Activated naive CD4-positive, alpha-beta T cell (primary cell): ENCODE measurements at regions not wholly inside any gene's neighbourhood (a gene's known extent, or its start where the extent isn't known, plus 50 kb on each side); places are given as distances from the start of the nearest gene placed in this dataset.
"Not testable (repeated sequence)": the region's sequence is repeated elsewhere in the genome, so short reads cannot be mapped to it uniquely, and the experiment has no call there.

ENCODE experiments used
- DNase-seq, 4 experiments: peaks; one replicate each; lab custom pipeline; 2025; lab: John Stamatoyannopoulos, UW

- DNase-seq: no peak
These were observed 158.5 kb upstream of the PFN2 start for GRCh38 chr3:150129166-150129565.

GRCh38 chr3:150128126-150128525, 157.4 kb upstream of the PFN2 start:
- no peak for DNase-seq

- no peak for DNase-seq
These were observed 156.4 kb upstream of the PFN2 start for GRCh38 chr3:150127011-150127490.

- DNase-seq: no peak
These were observed 153.4 kb upstream of the PFN2 start for GRCh38 chr3:150124142-150124541.

GRCh38 chr3:150123249-150123648, 152.6 kb upstream of the PFN2 start:
- DNase-seq: not testable (repeated sequence)

GRCh38 chr3:150118219-150118618, 147.5 kb upstream of the PFN2 start:
- DNase-seq: no peak

- no peak for DNase-seq
These were observed 146.4 kb upstream of the PFN2 start for GRCh38 chr3:150117076-150117475.

- no peak for DNase-seq
These were observed 145.5 kb upstream of the PFN2 start for GRCh38 chr3:150116196-150116595.

- no peak for DNase-seq
These were observed 144.3 kb upstream of the PFN2 start for GRCh38 chr3:150114873-150115540.

- no peak for DNase-seq
These were observed 143.6 kb upstream of the PFN2 start for GRCh38 chr3:150114273-150114672.

- DNase-seq: no peak
These were observed 139.4 kb upstream of the PFN2 start for GRCh38 chr3:150110097-150110496.

GRCh38 chr3:150107429-150108175, 136.9 kb upstream of the PFN2 start:
- DNase-seq: no peak

- DNase-seq: no peak
These were observed 136.2 kb upstream of the PFN2 start for GRCh38 chr3:150106740-150107428.

- DNase-seq: no peak
These were observed 135.4 kb upstream of the PFN2 start for GRCh38 chr3:150105886-150106612.

GRCh38 chr3:150105025-150105424, 134.3 kb upstream of the PFN2 start:
- DNase-seq: no peak

- DNase-seq: no peak
These were observed 133.9 kb upstream of the PFN2 start for GRCh38 chr3:150104564-150104963.

GRCh38 chr3:150101016-150101415, 130.3 kb upstream of the PFN2 start:
- DNase-seq: no peak

- no peak for DNase-seq
These were observed 127.9 kb upstream of the PFN2 start for GRCh38 chr3:150098621-150099020.

- no peak for DNase-seq
These were observed 126.8 kb upstream of the PFN2 start for GRCh38 chr3:150097588-150097890.

- DNase-seq: no peak
These were observed 126.2 kb upstream of the PFN2 start for GRCh38 chr3:150096700-150097587.

GRCh38 chr3:150094150-150094933, 123.6 kb upstream of the PFN2 start:
- no peak for DNase-seq
